Vagina (tissue), 2 donors: ENCODE measurements at regions not wholly inside any gene's neighbourhood (a gene's known extent, or its start where the extent isn't known, plus 50 kb on each side); places are given as distances from the start of the nearest gene placed in this dataset.

Experiments
- POLR2A ChIP-seq, 2 donors: fragments of 450-650 bp; IDR thresholded peaks; one replicate each; pipeline ENCODE4 v1.6.1; 2017; ENCODE audit warnings: antibody characterized with exemption in 2 of 2, mild to moderate bottlenecking in 2 of 2, moderate library complexity in 2 of 2
- TF ChIP-seq, protein P1 (sequence below), 3 experiments: fragments of 450-650 bp in 2 of 3; fragments of 200-600 bp in 1 of 3; sonication (generic) in 1 of 3; IDR thresholded peaks; one replicate each; pipeline ENCODE4 v1.5.1; 2017 to 2019; ENCODE audit warnings: antibody characterized with exemption in 3 of 3, mild to moderate bottlenecking in 2 of 3, moderate library complexity in 2 of 3

DNA sequence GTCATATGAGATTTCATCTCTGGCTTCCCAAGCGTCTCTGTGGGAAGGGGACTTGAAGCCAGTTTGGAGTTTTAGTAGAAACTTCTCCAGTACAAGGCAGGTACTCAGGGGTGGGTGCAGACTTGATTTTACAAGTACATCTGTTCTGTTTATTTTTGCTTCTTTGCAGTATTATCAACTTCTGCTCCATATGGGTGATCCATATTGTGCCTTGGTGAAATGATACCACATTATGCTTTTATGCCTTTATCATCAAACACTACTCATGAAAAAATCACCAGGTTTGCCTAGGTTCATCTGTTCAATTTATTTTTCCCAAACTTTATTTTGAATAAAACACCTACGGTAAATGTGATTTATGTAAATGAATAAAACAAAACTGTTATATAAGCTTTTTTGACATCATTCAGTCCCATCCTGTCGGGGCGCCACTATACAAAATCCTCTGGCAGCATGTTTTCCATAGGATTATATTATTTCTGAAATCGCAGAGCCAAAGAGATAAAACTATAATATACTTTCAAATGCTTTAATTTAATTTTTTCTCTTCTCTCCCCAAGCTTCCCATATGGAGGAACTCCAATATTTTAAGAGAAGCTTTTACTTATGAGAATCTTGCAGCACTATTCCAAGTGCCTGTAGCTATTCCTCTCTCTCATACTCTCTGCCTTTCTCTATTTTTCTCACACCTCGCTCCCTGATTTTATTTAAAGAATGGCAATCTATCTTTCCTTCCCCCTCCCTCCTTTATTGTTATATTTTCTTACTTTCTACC, 490.9 kb downstream of the RNF144A start:
- TF ChIP-seq, protein P1, sequence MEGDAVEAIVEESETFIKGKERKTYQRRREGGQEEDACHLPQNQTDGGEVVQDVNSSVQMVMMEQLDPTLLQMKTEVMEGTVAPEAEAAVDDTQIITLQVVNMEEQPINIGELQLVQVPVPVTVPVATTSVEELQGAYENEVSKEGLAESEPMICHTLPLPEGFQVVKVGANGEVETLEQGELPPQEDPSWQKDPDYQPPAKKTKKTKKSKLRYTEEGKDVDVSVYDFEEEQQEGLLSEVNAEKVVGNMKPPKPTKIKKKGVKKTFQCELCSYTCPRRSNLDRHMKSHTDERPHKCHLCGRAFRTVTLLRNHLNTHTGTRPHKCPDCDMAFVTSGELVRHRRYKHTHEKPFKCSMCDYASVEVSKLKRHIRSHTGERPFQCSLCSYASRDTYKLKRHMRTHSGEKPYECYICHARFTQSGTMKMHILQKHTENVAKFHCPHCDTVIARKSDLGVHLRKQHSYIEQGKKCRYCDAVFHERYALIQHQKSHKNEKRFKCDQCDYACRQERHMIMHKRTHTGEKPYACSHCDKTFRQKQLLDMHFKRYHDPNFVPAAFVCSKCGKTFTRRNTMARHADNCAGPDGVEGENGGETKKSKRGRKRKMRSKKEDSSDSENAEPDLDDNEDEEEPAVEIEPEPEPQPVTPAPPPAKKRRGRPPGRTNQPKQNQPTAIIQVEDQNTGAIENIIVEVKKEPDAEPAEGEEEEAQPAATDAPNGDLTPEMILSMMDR (IDR thresholded peaks at IDR 0.05) = no peak
- no peak for TF ChIP-seq POLR2A (IDR thresholded peaks at IDR 0.05)
